OCI-M1 (cell line): ENCODE measurements at regions not wholly inside any gene's neighbourhood (a gene's known extent, or its start where the extent isn't known, plus 50 kb on each side); places are given as distances from the start of the nearest gene placed in this dataset.
A peak's percentile ranks its signal among the peaks of the same experiment; 100 is the strongest.

Source experiments
- DNase-seq: peaks from one replicate; lab custom pipeline; 2025; lab: John Stamatoyannopoulos, UW

- DNase-seq, result no peak
Observed at GRCh38 chr6:54718541-54719023, 128.0 kb upstream of the FAM83B start.

GRCh38 chr6:54719131-54719530, 127.4 kb upstream of the FAM83B start:
- no peak for DNase-seq

- DNase-seq, result no peak
Observed at GRCh38 chr6:54719633-54720032, 126.9 kb upstream of the FAM83B start.

- DNase-seq, result no peak
Observed at GRCh38 chr6:54722328-54722727, 124.2 kb upstream of the FAM83B start.

GRCh38 chr6:54729716-54730115, 116.9 kb upstream of the FAM83B start:
- DNase-seq, result no peak

- no peak for DNase-seq
Observed at GRCh38 chr6:54730767-54731630, 115.6 kb upstream of the FAM83B start.

- peak; percentile 71 for DNase-seq
Observed at GRCh38 chr6:54737247-54737646, 109.3 kb upstream of the FAM83B start.

- DNase-seq, result no peak
Observed at GRCh38 chr6:54747955-54748354, 98.6 kb upstream of the FAM83B start.

GRCh38 chr6:54754406-54754805, 92.2 kb upstream of the FAM83B start:
- no peak for DNase-seq

GRCh38 chr6:54758340-54758739, 88.2 kb upstream of the FAM83B start:
- no peak for DNase-seq

- no peak for DNase-seq
Observed at GRCh38 chr6:54768494-54768893, 78.1 kb upstream of the FAM83B start.

- DNase-seq, result no peak
Observed at GRCh38 chr6:54770328-54770727, 76.2 kb upstream of the FAM83B start.

GRCh38 chr6:54771968-54772367, 74.6 kb upstream of the FAM83B start:
- DNase-seq, result no peak

GRCh38 chr6:54772610-54773009, 74.0 kb upstream of the FAM83B start:
- DNase-seq, result no peak

GRCh38 chr6:54775576-54775975, 71.0 kb upstream of the FAM83B start:
- no peak for DNase-seq

- no peak for DNase-seq
Observed at GRCh38 chr6:54776891-54777290, 69.7 kb upstream of the FAM83B start.

GRCh38 chr6:54778731-54779130, 67.8 kb upstream of the FAM83B start:
- DNase-seq, result no peak

- peak; percentile 50 for DNase-seq
Observed at GRCh38 chr6:54784011-54784410, 62.6 kb upstream of the FAM83B start.

- no peak for DNase-seq
Observed at GRCh38 chr6:54786154-54786553, 60.4 kb upstream of the FAM83B start.

- DNase-seq, result no peak
Observed at GRCh38 chr6:54787825-54788224, 58.7 kb upstream of the FAM83B start.
